ENCODE measurements at regions not wholly inside any gene's neighbourhood (a gene's known extent, or its start where the extent isn't known, plus 50 kb on each side); places are given as distances from the start of the nearest gene placed in this dataset.

DNA sequence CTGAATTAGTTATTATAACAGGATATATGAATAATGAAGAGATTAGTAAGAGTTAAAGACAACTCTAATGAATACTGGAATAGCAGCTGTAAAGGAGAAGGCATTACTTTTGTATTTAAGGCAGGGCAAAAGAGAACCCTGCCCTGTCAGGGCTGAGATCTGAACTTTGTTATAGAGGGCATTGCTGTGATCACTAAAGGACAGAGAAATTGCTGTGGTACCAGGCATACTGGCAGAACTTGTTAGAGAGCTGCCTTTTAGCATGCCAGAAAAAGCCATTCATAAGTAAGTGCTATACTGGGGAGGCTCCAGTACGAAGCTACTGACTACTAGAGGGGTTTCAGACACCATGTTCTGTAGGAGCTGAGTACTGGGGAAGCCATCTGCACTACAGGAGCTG lies 481.8 kb downstream of the SEMA3D start:
- no peak overlapping the region for H3K27ac ChIP-seq (ENCODE audit: low read depth, low read length)
- H3K4me3 ChIP-seq (ENCODE audit: low read depth, low read length) = no peak overlapping the region
- POLR2A ChIA-PET = no interaction called here
- no peak for DNase-seq (ENCODE audit: low read depth, low spot score)
- TF ChIP-seq, protein P1, sequence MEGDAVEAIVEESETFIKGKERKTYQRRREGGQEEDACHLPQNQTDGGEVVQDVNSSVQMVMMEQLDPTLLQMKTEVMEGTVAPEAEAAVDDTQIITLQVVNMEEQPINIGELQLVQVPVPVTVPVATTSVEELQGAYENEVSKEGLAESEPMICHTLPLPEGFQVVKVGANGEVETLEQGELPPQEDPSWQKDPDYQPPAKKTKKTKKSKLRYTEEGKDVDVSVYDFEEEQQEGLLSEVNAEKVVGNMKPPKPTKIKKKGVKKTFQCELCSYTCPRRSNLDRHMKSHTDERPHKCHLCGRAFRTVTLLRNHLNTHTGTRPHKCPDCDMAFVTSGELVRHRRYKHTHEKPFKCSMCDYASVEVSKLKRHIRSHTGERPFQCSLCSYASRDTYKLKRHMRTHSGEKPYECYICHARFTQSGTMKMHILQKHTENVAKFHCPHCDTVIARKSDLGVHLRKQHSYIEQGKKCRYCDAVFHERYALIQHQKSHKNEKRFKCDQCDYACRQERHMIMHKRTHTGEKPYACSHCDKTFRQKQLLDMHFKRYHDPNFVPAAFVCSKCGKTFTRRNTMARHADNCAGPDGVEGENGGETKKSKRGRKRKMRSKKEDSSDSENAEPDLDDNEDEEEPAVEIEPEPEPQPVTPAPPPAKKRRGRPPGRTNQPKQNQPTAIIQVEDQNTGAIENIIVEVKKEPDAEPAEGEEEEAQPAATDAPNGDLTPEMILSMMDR (IDR thresholded peaks at IDR 0.05; ENCODE audit: low read depth, low read length) = no peak
- H3K27me3 ChIP-seq (ENCODE audit: control insufficient read depth, insufficient read depth, low read length) = no peaks in the 10 kb centered on the region
- CTCF ChIA-PET = interaction anchor here (1.3 kb wide), 1 partner anchor 771 kb away, joined by 5 read pairs; no protein-coding TSS in a partner anchor
- H3K9me3 ChIP-seq (ENCODE audit: control insufficient read depth, insufficient read depth, low read length) = no peaks in the 10 kb centered on the region

DNA sequence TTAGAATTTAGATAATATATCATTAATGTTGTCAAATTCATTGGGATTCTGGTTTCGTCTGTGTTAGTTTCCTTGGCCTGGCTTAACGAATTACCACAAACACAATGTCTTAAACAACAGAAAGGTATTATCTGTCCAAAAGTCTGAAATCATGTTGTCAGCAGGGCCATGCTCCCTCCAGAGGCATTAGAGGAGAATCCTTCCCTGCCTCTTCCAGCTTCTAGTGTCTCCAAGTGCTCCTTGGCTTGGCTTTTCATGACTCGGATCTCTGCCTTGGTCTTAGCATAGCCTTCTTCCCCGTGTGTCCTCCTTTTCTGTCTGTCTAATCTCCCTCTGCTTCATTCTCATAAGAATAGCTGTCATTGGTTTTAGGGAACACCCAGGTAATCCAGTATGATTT lies 482.5 kb downstream of the SEMA3D start:
- POLR2A ChIA-PET = no interaction called here
- H3K4me3 ChIP-seq (ENCODE audit: low read depth, low read length) = no peak overlapping the region
- H3K27me3 ChIP-seq (ENCODE audit: control insufficient read depth, insufficient read depth, low read length) = no peaks in the 10 kb centered on the region
- CTCF ChIA-PET = interaction anchor here (1.3 kb wide), 1 partner anchor 770 kb away, joined by 5 read pairs; no protein-coding TSS in a partner anchor
- TF ChIP-seq, protein P1 (IDR thresholded peaks at IDR 0.05; ENCODE audit: low read depth, low read length) = no peak
- H3K9me3 ChIP-seq (ENCODE audit: control insufficient read depth, insufficient read depth, low read length) = no peaks in the 10 kb centered on the region
- no peak overlapping the region for H3K27ac ChIP-seq (ENCODE audit: low read depth, low read length)
- no peak for DNase-seq (ENCODE audit: low read depth, low spot score)

DNA sequence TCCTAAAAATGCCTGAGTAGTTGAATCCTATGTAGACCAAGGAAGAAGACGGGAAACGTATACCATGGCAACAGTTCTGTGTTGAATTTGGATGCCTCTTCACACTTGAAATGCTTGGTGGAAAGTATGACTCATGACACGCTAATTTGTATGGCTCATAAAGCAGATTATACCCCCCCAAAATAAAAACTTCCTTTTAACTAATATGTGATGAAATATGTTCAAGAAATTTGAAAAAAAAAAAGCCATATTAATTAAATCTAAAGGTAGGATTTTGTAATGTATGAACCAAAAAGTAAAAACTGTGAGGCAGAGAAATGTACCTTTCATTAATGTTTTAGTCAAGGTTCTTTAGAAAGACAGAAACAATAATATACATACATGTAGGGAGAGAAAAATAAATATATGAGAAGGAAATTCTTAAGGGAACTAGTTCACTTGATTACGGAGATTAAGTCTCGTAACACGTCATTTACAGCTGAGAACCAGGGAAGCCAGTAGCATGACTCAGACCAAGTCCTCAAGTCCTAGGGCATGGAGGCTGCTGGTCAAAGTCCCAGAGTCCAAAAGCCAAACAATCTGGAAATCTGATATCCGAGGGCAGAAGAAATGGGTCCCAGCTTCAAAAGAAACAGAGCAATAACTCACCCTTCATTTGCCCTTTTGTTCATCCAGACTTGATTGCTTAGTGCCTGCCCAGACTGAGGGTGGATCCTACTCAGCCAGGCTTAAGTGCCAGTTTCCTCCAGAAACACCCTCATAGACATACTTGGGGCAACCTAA lies 485.1 kb downstream of the SEMA3D start:
- H3K4me3 ChIP-seq (ENCODE audit: low read depth, low read length) = no peak overlapping the region
- H3K9me3 ChIP-seq (ENCODE audit: control insufficient read depth, insufficient read depth, low read length) = no peaks in the 10 kb centered on the region
- POLR2A ChIA-PET = no interaction called here
- peak; percentile 46 for DNase-seq (ENCODE audit: low read depth, low spot score)
- peak overlapping the region; percentile 33 for H3K27ac ChIP-seq (ENCODE audit: low read depth, low read length)
- no peaks in the 10 kb centered on the region for H3K27me3 ChIP-seq (ENCODE audit: control insufficient read depth, insufficient read depth, low read length)
- TF ChIP-seq, protein P1 (IDR thresholded peaks at IDR 0.05; ENCODE audit: low read depth, low read length) = no peak
- CTCF ChIA-PET = no interaction called here

DNA sequence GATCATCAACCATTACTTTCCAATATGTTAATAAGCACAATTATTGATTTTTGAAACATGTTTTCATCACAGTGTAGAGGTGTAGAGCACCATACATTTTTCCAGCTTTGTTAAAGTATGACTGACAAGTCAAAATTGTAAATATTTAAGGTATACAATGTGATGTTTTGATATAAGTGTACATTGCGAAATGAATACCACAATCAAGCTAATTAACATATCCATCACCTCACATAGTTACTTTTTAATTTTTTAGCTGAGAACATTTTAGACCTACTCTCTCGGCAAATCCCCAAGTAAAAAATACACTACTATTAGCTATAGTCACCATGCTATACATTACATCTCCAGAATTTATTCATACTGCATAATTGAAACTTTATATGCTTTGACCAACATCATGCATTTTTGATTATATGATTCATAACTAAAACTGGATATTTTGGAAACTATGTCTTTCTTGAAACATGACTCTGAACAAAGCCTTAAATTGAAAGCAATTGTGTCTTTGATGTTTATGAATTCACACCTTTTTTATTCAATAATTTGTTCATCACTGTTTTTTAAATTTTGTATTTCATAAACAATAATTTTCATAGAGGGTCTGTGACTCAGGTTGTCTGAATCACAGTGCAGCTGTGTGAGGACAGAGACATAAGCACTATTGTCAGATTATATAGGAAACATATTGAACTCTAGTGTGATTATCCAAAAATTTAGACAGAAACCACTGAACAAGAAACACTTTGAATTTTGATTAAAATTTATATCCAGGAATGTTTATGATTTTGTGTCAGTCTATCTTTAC lies 486.1 kb downstream of the SEMA3D start:
- POLR2A ChIA-PET = no interaction called here
- no peak for DNase-seq (ENCODE audit: low read depth, low spot score)
- Histone ChIP-seq H3K4me3 (ENCODE audit: low read depth, low read length) (no peak overlapping the region), H3K27ac (ENCODE audit: low read depth, low read length) (no peak overlapping the region), H3K27me3 (ENCODE audit: control insufficient read depth, insufficient read depth, low read length) (no peaks in the 10 kb centered on the region), H3K9me3 (ENCODE audit: control insufficient read depth, insufficient read depth, low read length) (no peaks in the 10 kb centered on the region)
- TF ChIP-seq, protein P1 (IDR thresholded peaks at IDR 0.05; ENCODE audit: low read depth, low read length) = no peak
- CTCF ChIA-PET = no interaction called here

DNA sequence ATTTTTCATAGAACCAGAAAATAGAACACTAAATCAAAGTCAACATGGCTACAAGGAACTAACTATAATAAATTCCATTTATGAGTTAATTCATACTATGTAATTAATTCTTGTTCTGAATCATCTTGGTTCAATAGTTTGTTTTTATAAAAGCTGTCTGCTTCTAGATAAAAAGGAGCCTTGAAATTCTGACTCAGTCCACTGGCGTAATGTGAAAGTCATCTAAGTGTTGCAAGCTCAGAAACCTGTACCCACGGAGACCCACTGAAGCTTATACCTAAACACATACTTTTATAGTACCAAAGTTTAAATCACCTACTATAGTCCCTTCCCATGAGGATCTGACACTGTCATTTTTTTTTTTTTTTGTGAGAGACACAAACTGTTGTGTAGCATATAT lies 489.4 kb downstream of the SEMA3D start:
- CTCF ChIA-PET = no interaction called here
- Histone ChIP-seq H3K27ac (ENCODE audit: low read depth, low read length) (no peak overlapping the region), H3K9me3 (ENCODE audit: control insufficient read depth, insufficient read depth, low read length) (no peaks in the 10 kb centered on the region), H3K4me3 (ENCODE audit: low read depth, low read length) (no peak overlapping the region), H3K27me3 (ENCODE audit: control insufficient read depth, insufficient read depth, low read length) (no peaks in the 10 kb centered on the region)
- TF ChIP-seq, protein P1 (IDR thresholded peaks at IDR 0.05; ENCODE audit: low read depth, low read length) = no peak
- POLR2A ChIA-PET = interaction anchor here (1.4 kb wide), 1 partner anchor 50 kb away, joined by 4 read pairs; no protein-coding TSS in a partner anchor
- peak; percentile 66 for DNase-seq (ENCODE audit: low read depth, low spot score)

Data from AG04450 (cell line).